Prostate gland (tissue), 2 donors: ENCODE measurements at regions not wholly inside any gene's neighbourhood (a gene's known extent, or its start where the extent isn't known, plus 50 kb on each side); places are given as distances from the start of the nearest gene placed in this dataset.

Experiments used
- POLR2AphosphoS5 ChIP-seq: sonication (generic); formaldehyde crosslinking; IDR thresholded peaks from one replicate; pipeline ENCODE4 v1.6.1; 2017; ENCODE audit warnings: antibody characterized with exemption
- TF ChIP-seq, protein P1 (sequence below), 4 experiments: fragments of 200-600 bp in 2 of 4; fragments of 450-650 bp in 2 of 4; sonication (generic) in 2 of 4; IDR thresholded peaks; 1 replicate in 3 of 4; 2 replicates in 1 of 4; pipeline ENCODE4 v1.5.1; 2016 to 2019; ENCODE audit warnings: antibody characterized with exemption in 4 of 4, mild to moderate bottlenecking in 2 of 4, moderate library complexity in 2 of 4

DNA sequence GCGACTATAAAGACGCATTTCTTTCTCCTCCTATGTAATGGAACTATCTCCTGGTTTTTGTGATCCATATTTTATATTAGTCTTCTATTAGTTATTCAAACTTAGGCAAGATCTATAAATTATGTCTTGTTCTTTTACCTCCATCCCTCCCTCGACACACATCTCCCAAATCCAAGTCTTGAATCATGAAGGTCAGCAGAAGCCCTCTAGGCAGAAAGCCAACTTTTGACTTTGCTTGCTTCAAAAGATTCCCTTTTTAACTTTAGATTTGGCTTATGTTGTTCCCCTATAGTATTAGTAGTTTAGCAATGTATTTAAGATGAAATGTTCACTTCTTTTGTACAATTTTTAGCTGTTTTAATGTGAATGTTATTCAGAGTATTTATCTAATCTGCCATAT, 689.8 kb downstream of the SLC6A15 start:
- TF ChIP-seq, protein P1, sequence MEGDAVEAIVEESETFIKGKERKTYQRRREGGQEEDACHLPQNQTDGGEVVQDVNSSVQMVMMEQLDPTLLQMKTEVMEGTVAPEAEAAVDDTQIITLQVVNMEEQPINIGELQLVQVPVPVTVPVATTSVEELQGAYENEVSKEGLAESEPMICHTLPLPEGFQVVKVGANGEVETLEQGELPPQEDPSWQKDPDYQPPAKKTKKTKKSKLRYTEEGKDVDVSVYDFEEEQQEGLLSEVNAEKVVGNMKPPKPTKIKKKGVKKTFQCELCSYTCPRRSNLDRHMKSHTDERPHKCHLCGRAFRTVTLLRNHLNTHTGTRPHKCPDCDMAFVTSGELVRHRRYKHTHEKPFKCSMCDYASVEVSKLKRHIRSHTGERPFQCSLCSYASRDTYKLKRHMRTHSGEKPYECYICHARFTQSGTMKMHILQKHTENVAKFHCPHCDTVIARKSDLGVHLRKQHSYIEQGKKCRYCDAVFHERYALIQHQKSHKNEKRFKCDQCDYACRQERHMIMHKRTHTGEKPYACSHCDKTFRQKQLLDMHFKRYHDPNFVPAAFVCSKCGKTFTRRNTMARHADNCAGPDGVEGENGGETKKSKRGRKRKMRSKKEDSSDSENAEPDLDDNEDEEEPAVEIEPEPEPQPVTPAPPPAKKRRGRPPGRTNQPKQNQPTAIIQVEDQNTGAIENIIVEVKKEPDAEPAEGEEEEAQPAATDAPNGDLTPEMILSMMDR (IDR thresholded peaks at IDR 0.05), result no peak
- no peak for TF ChIP-seq POLR2AphosphoS5
